Mesendoderm (in vitro differentiated cells): ENCODE measurements at regions not wholly inside any gene's neighbourhood (a gene's known extent, or its start where the extent isn't known, plus 50 kb on each side); places are given as distances from the start of the nearest gene placed in this dataset.
"Not testable (repeated sequence)": the region's sequence is repeated elsewhere in the genome, so short reads cannot be mapped to it uniquely, and the experiment has no call there.

Experiments used
- DNase-seq: peaks from one replicate; pipeline ENCODE4 v3.0.0; 2013
- H2AK5ac ChIP-seq: 2 replicates; pipeline ENCODE4 v1.6.1; 2013; ENCODE audit warnings: low read length, inconsistent platforms
- H2BK120ac ChIP-seq: 2 replicates; pipeline ENCODE4 v1.6.1; 2013; ENCODE audit warnings: low read depth, mild to moderate bottlenecking, low read length, moderate library complexity, mixed read lengths
- H2BK15ac ChIP-seq: replicated peaks from 2 replicates; pipeline ENCODE4 v1.6.1; 2013; ENCODE audit warnings: low read depth, mild to moderate bottlenecking, moderate library complexity
- H2BK5ac ChIP-seq: 2 replicates; pipeline ENCODE4 v1.6.1; 2013; ENCODE audit warnings: low read length, inconsistent platforms
- H3K18ac ChIP-seq: 2 replicates; pipeline ENCODE4 v1.6.1; 2013; ENCODE audit warnings: mild to moderate bottlenecking, low read length, mixed read lengths
- H3K23ac ChIP-seq: one replicate; pipeline ENCODE4 v1.6.1; 2013; ENCODE audit warnings: low read length
- H3K27ac ChIP-seq: 2 replicates; pipeline ENCODE4 v1.5.1; 2013; ENCODE audit warnings: low read depth, mild to moderate bottlenecking, inconsistent platforms, low read length, moderate library complexity
- H3K27me3 ChIP-seq: 2 replicates; pipeline ENCODE4 v1.6.1; 2013; ENCODE audit warnings: low read length, control low read depth, mild to moderate bottlenecking, inconsistent platforms; ENCODE audit not compliant: insufficient read depth, poor library complexity
- H3K36me3 ChIP-seq: 2 replicates; pipeline ENCODE4 v1.6.1; 2013; ENCODE audit warnings: low read length, inconsistent platforms; ENCODE audit not compliant: control insufficient read depth, insufficient read depth
- H3K4ac ChIP-seq: one replicate; pipeline ENCODE4 v1.6.1; 2013; ENCODE audit warnings: low read depth, mild to moderate bottlenecking, low read length, moderate library complexity
- H3K4me1 ChIP-seq: 2 replicates; pipeline ENCODE4 v1.6.1; 2013; ENCODE audit warnings: low read depth, low read length, inconsistent platforms; ENCODE audit not compliant: control insufficient read depth
- H3K4me2 ChIP-seq: 2 replicates; pipeline ENCODE4 v1.6.1; 2013; ENCODE audit warnings: low read length
- H3K4me3 ChIP-seq: 2 replicates; pipeline ENCODE4 v1.5.1; 2013; ENCODE audit warnings: mild to moderate bottlenecking, low read length
- H3K56ac ChIP-seq: one replicate; pipeline ENCODE4 v1.6.1; 2013; ENCODE audit warnings: low read length
- H3K79me1 ChIP-seq: 2 replicates; pipeline ENCODE4 v1.6.1; 2013; ENCODE audit warnings: low read length, inconsistent platforms
- H3K79me2 ChIP-seq: 2 replicates; pipeline ENCODE4 v1.6.1; 2013; ENCODE audit warnings: mild to moderate bottlenecking, low read length; ENCODE audit not compliant: control insufficient read depth, insufficient read depth
- H3K9ac ChIP-seq: 2 replicates; pipeline ENCODE4 v1.6.1; 2013; ENCODE audit warnings: low read length, inconsistent platforms
- H4K5ac ChIP-seq: one replicate; pipeline ENCODE4 v1.6.1; 2013; ENCODE audit warnings: low read length
- H4K8ac ChIP-seq: one replicate; pipeline ENCODE4 v1.6.1; 2013; ENCODE audit warnings: low read depth, mild to moderate bottlenecking, control low read depth, low read length, moderate library complexity
- WGBS: extraction: QIAGEN DNeasy Blood & Tissue Kit; methylation state at CpG from one replicate; pipeline ENCODE4 v1.1.7; 2013; ENCODE audit warnings: low lambda C conversion rate, missing lambda C conversion rate; ENCODE audit not compliant: insufficient coverage; ENCODE audit errors: extremely low coverage; 5-methylcytosine and 5-hydroxymethylcytosine counted together

DNA sequence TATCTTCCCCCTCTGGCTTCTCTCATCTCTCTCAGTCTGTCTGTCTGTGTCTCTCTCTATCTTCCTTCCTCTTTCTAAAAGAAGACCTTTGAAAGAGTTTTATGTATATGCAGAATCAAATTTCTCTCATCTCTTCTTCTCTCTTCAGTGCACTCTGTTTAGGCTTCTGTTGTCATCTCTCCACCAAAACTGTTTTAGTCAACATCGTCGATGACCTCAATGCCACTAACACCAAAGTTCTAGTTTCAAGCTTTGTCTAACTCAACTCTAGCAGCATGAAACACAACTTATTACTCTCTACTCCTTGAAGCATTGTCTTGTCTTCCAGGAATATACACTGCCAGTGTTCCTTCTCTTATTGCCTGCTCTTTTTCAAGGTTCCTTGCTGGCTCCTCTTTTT, 163.9 kb downstream of the POTEC start:
- not testable (repeated sequence) for H3K36me3 ChIP-seq, H3K56ac ChIP-seq, H2BK15ac ChIP-seq, H2BK120ac ChIP-seq, H3K4me1 ChIP-seq, DNase-seq, H3K27ac ChIP-seq, H3K79me2 ChIP-seq, H3K79me1 ChIP-seq, H2BK5ac ChIP-seq, H4K8ac ChIP-seq, H3K23ac ChIP-seq, H3K9ac ChIP-seq, H3K4me3 ChIP-seq, H3K4me2 ChIP-seq, H3K18ac ChIP-seq, H2AK5ac ChIP-seq, H3K4ac ChIP-seq, H4K5ac ChIP-seq, H3K27me3 ChIP-seq
- no CpG with 5 or more reads among the region's 2 CpGs for WGBS

DNA sequence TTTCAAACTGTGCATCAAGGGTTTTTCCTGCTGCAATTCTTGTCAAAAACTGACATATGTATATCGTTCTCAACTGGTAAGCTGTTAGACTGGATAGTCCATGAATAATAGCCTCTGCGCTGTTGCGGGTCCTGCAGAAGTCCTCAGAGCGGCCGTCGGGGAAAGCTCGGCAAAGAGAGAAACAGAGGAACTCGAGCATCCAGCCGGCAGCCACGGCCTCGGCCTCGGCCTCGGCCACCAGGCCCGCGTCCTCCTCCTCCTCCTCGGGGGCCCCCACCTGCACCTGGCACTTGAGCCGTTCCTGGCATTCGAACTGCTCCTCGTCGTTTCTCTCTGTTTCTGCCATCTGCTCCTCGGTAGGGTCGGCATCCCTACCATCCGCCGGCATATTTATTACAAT, 165.0 kb downstream of the POTEC start:
- not testable (repeated sequence) for H3K27me3 ChIP-seq
- no CpG with 5 or more reads among the region's 24 CpGs for WGBS

DNA sequence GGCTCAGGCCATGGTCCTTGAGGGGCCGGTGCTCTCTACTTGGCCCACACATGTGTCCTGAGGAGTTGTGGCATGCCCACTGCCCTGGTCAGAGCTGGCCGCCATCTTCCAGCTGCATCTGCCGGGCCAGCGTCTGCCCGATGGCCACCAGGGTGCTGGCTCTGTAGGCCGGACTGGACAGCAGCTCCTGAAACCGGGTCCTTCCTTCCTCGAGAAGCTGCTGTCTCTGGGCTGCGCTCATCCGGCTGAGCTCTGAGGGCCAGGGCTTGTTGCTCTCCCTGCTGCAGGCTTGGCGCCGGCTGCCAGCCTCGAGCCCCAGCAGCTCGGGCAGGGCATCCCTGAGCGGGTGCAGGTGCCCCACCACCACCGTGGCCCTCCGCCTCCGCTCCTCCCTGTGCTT, 182.1 kb downstream of the POTEC start:
- H2BK5ac ChIP-seq, H3K4me2 ChIP-seq, H3K18ac ChIP-seq, H3K79me1 ChIP-seq, H3K27ac ChIP-seq, H3K36me3 ChIP-seq, H4K5ac ChIP-seq, H3K56ac ChIP-seq, H3K79me2 ChIP-seq, H2AK5ac ChIP-seq, H3K9ac ChIP-seq, DNase-seq, H3K4me1 ChIP-seq, H2BK15ac ChIP-seq, H3K4me3 ChIP-seq, H3K4ac ChIP-seq, H3K23ac ChIP-seq, H4K8ac ChIP-seq, H2BK120ac ChIP-seq, H3K27me3 ChIP-seq: not testable (repeated sequence)
- WGBS, result no CpG with 5 or more reads among the region's 18 CpGs

More for the DNA sequence above, 165.0 kb downstream of the POTEC start:
- DNase-seq, H3K4ac ChIP-seq, H3K27ac ChIP-seq, H2AK5ac ChIP-seq, H2BK15ac ChIP-seq, H3K23ac ChIP-seq, H3K36me3 ChIP-seq, H3K4me2 ChIP-seq, H3K9ac ChIP-seq, H4K5ac ChIP-seq, H4K8ac ChIP-seq, H3K79me2 ChIP-seq, H3K79me1 ChIP-seq, H2BK5ac ChIP-seq, H2BK120ac ChIP-seq, H3K4me1 ChIP-seq, H3K18ac ChIP-seq, H3K56ac ChIP-seq, H3K4me3 ChIP-seq: not testable (repeated sequence)

DNA sequence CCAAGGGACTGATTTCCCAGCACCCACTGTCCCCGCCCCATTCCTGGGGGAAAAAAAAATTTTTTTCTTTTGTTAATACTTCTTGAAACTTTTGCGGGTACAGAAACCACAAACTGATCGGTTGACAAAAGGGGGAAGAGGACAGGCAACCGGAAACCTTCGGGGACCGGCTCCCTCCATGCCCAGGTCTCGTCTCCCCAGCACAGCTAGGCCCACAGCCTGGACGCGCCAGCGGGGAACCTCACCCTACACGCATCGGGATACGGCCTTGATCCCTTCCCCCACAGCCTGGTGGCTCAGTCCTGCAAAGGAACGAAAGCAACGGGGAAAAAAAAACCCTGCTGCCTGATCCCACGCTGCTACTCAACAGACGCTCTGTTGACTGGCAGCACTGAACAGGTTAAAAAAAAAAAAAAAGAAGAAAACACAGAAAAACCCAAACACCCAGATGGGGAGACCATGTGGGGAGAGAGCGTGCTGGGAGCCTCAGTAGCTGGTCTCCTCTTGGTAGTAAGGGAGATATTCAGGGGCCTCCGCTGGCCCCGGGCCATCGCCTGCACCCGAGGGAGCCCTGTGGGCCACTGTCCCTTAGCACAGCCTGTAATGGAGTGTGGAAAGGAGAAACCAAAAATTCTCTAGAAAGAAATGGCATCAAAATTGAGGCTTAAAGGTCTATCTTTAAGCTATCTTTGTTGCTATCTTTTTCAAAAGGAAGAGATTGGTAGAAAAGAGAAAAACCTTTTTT, 185.7 kb downstream of the POTEC start:
- not testable (repeated sequence) for H2BK5ac ChIP-seq, H2BK15ac ChIP-seq, H3K4ac ChIP-seq, H3K4me3 ChIP-seq, H3K9ac ChIP-seq, H3K18ac ChIP-seq, H3K27ac ChIP-seq, H3K56ac ChIP-seq, H2BK120ac ChIP-seq, H2AK5ac ChIP-seq, DNase-seq, H3K4me2 ChIP-seq, H4K5ac ChIP-seq, H3K4me1 ChIP-seq, H4K8ac ChIP-seq, H3K27me3 ChIP-seq, H3K23ac ChIP-seq, H3K79me2 ChIP-seq, H3K79me1 ChIP-seq, H3K36me3 ChIP-seq
- WGBS, result no CpG with 5 or more reads among the region's 22 CpGs

DNA sequence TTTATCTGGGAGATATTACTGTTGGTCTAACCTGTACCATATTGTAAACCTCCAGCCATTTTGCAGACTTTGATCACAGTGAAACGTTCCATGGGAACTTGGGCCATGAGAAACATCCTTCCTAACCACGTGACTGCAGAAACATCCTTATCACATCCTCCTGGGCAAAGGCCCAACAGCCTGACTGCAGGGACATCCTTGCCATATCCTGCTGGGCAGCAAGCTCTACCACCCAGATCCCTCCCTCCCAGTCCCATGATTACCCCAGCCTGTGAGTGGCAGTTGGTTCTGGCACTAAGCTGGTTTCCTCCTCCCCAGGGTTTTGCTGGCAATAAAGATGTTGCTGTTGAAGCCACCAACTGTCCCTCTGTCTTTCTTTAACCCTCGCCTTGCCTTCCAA, 201.2 kb downstream of the POTEC start:
- H3K56ac ChIP-seq, H3K23ac ChIP-seq, H3K18ac ChIP-seq, H3K36me3 ChIP-seq, H2BK15ac ChIP-seq, H2AK5ac ChIP-seq, H3K4me2 ChIP-seq, H2BK5ac ChIP-seq, H4K8ac ChIP-seq, H4K5ac ChIP-seq, H3K4ac ChIP-seq, H3K79me2 ChIP-seq, H2BK120ac ChIP-seq, H3K9ac ChIP-seq, H3K4me3 ChIP-seq, DNase-seq, H3K4me1 ChIP-seq, H3K79me1 ChIP-seq, H3K27me3 ChIP-seq, H3K27ac ChIP-seq: not testable (repeated sequence)
- WGBS, result no CpG with 5 or more reads among the region's 3 CpGs

DNA sequence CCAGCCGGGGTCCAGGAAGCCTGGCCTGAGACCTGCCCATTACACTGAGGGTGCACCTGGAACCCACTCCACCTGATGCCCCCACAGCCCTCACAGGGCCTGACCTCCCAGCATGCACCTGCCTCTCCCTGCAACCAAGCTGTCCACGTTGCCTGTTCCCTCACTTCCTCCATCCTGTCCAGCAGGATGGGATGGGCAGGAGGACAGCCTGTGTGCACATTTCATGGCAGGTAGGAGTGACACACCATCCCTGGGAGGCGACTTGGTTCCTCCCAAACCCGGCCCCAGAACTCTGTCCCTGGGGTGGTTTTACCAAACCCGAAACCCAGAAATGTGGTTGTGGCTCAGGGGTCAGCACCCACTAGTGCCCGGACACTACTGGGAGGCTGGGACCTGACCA, 203.8 kb upstream of the ZNF519 start:
- H4K8ac ChIP-seq, H3K79me2 ChIP-seq, H3K36me3 ChIP-seq, H4K5ac ChIP-seq, H3K4me2 ChIP-seq, H2BK5ac ChIP-seq, H3K27me3 ChIP-seq, H3K27ac ChIP-seq, H3K18ac ChIP-seq, H3K4me3 ChIP-seq, DNase-seq, H3K4me1 ChIP-seq, H2AK5ac ChIP-seq, H2BK120ac ChIP-seq, H3K23ac ChIP-seq, H2BK15ac ChIP-seq, H3K4ac ChIP-seq, H3K79me1 ChIP-seq, H3K56ac ChIP-seq, H3K9ac ChIP-seq: not testable (repeated sequence)
- no CpG with 5 or more reads among the region's 6 CpGs for WGBS
